HG03575 (cell line): ENCODE measurements at regions not wholly inside any gene's neighbourhood (a gene's known extent, or its start where the extent isn't known, plus 50 kb on each side); places are given as distances from the start of the nearest gene placed in this dataset.

Experiments used
- ATAC-seq: cut with Tn5 transposase; IDR thresholded peaks from one replicate; pipeline ENCODE4 v1.9.1; 2021; ENCODE audit not compliant: unreplicated experiment, insufficient number of reproducible peaks, low FRiP score; ENCODE audit errors: extremely low read depth

DNA sequence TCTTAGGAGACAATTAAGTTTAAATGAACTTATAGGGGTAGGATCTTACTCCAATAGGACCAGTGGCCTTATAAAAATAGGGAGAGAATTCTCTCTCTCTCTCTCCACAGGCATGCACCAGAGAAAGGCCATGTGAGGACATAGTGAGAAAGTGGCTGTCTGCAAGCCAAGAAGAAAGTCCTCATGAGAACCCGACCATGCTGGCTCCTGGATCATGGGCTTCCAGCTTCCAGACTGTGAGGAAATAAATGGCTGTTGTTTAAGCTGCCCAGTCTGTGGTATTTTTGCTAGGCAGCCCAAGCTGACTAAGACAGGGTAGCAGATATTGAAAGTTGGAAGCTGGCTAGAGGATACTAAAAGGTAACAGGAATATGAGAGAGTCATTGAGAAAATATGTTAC, 454.0 kb downstream of the NBAS start:
- no peak for ATAC-seq

DNA sequence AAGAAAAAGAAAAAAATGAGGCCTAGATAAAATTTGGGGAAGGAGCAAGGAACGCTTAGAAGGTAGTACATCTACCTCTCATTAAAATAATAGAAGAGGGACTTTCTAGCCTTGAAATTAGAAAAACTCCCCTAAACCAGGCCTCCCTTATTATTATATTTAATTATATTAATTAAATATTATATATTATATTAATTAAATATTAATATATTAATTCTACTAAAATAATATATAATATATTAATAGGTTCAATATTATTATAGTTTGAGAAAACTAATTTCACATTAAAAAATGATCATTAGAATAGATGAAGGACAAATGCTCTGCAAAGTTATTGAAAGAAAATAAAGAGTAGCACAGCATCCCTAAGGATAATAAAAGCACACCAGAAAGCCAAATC, 449.4 kb downstream of the NBAS start:
- no peak for ATAC-seq

DNA sequence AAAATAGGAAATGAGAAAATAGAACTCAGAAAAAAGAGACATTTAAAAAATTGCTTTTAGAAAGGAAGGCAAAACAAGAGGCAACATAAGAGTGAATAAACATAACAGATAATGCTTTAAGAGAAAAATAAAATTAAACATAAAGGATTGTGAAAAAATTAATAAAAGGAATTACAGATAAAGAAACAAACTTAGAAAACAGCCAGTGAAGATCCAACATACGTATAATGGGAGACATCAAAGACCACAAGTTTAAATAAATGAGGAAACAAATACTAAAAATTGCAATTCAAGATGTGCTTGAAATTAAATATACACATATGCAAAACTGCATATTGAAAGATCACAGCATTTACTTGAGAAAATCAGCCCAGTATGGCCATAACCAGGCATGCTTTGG, 448.9 kb downstream of the NBAS start:
- no peak for ATAC-seq

DNA sequence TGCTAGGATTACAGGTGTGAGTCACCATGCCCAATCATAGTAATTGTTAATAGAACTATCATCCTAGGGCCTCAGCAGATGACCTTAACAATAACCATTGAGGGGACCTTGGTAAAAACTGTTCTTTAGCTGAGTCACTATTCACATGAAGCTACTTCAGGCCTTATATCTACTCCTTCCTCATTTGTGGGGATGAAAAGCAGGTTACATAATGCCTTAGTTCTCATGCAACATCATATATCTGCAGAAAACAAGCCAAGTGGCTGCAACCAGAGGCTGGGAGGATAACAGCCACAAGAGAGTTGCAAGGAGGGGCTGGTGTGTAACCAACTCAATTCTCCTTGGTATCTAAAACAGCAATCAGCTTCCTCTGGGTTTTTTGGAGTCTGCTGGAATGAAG, 445.4 kb downstream of the NBAS start:
- ATAC-seq, result no peak

DNA sequence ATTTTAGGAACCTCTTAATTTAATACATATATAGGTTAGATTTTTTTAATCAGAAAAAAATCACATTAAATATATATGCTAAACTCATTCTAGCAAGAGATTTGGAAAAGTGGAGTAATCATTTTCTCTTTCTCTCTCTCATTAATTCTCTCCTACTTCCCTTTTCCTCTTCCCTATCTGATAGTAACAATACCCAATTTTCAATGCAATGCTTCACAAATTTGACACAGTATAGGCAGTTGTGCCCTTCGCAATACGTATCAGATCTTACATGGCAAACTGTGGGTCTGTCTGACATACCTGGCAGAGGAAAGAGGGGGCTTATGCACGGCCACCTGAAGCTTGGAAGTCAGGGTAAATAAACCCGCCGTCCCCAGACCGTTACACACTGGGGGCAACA, 444.3 kb downstream of the NBAS start:
- ATAC-seq, result no peak
